ENCODE measurements at regions not wholly inside any gene's neighbourhood (a gene's known extent, or its start where the extent isn't known, plus 50 kb on each side); places are given as distances from the start of the nearest gene placed in this dataset.

- H3K9ac ChIP-seq (ENCODE audit: low read length), result no peak overlapping the region
- H3K4me2 ChIP-seq (replicated peaks; ENCODE audit: low read depth, low read length, poor library complexity, severe bottlenecking), result peak overlapping the region; percentile 7
- H3K27me3 ChIP-seq (replicated peaks in 1 of 4; ENCODE audit: control extremely low read depth in 1 of 4, control insufficient read depth in 3 of 4, insufficient read depth in 4 of 4, low read length in 3 of 4), result no peaks in the 10 kb centered on the region
- H3K36me3 ChIP-seq (replicated peaks in 1 of 2; ENCODE audit: control extremely low read depth in 1 of 2, control insufficient read depth in 1 of 2, extremely low read depth in 1 of 2, insufficient read depth in 2 of 2, low read length in 1 of 2), result no peaks in the 10 kb centered on the region
- no peaks in the 10 kb centered on the region for H3K9me3 Mint-ChIP-seq (ENCODE audit: insufficient read depth)
- H3K4me1 ChIP-seq (ENCODE audit: control insufficient read depth in 2 of 2, insufficient read depth in 2 of 2, low read length in 2 of 2), result peaks cover 30 to 47% of the 10 kb centered on the region in 2 donors
- no peaks in the 10 kb centered on the region for H3K9me3 ChIP-seq (ENCODE audit: control extremely low read depth in 1 of 3, control insufficient read depth in 2 of 3, insufficient read depth in 1 of 3, low read length in 2 of 3)
- H2AFZ ChIP-seq (ENCODE audit: insufficient read depth, low read depth, low read length, poor library complexity, severe bottlenecking), result peak overlapping the region; percentile 39
- ATAC-seq (ENCODE audit: low read depth) (no peak), DNase-seq (no peak)
- H3K4me3 ChIP-seq (ENCODE audit: control extremely low read depth in 1 of 5, extremely low read depth in 1 of 5, insufficient read depth in 1 of 5, low read depth in 2 of 5, low read length in 4 of 5), result no peak overlapping the region
- no peaks in the 10 kb centered on the region for H4K20me1 ChIP-seq (ENCODE audit: control insufficient read depth, insufficient read depth, low read length, poor library complexity, severe bottlenecking)
- 94% methylated on average over 2 of the region's 2 CpGs for WGBS (ENCODE audit: insufficient coverage)
- H3K27me3 Mint-ChIP-seq, result no peaks in the 10 kb centered on the region
- intact Hi-C loops (cut with micrococcal nuclease), result loop anchor here (2.0 kb wide), 1 partner anchor 17 kb away; no protein-coding TSS in a partner anchor
- H3K27ac Mint-ChIP-seq, result peak overlapping the region; percentile 42
- H3K27ac ChIP-seq (ENCODE audit: low read length in 2 of 2), result peak overlapping the region; percentile 4 to 17
- CTCF ChIA-PET, result interaction anchor here (0.7 to 3.6 kb wide), 17 partner anchors 7 to 435 kb away, joined by 3 to 30 read pairs (median 4); no protein-coding TSS in a partner anchor
- POLR2A ChIA-PET, result interaction anchor here (0.8 kb wide), 1 partner anchor 358 kb away, joined by 3 read pairs; no protein-coding TSS in a partner anchor
- no peak overlapping the region for H3K4me3 Mint-ChIP-seq
- peaks cover 60% of the 10 kb centered on the region for H3K4me1 Mint-ChIP-seq
- TF ChIP-seq CTCF (IDR thresholded peaks at IDR 0.05) (no peak), EZH2 (IDR thresholded peaks at IDR 0.05; ENCODE audit: borderline replicate concordance, insufficient read depth, low read depth, low read length, poor library complexity, severe bottlenecking) (no peak)
- H3K79me2 ChIP-seq (ENCODE audit: control insufficient read depth, insufficient read depth, low read length), result no peaks in the 10 kb centered on the region
These were observed 123.7 kb downstream of the DAD1 start for GRCh38 chr14:22465201-22465840.
